ENCODE measurements at regions not wholly inside any gene's neighbourhood (a gene's known extent, or its start where the extent isn't known, plus 50 kb on each side); places are given as distances from the start of the nearest gene placed in this dataset.
"Not testable (repeated sequence)": the region's sequence is repeated elsewhere in the genome, so short reads cannot be mapped to it uniquely, and the experiment has no call there.

GRCh38 chr14:28151926-28152325, 614.7 kb upstream of the FOXG1 start:
- Histone ChIP-seq H3K4me3 (ENCODE audit: low read depth in 1 of 3, low read length in 3 of 3) (no peak overlapping the region), H3K4me1 (ENCODE audit: control insufficient read depth in 3 of 3, insufficient read depth in 2 of 3, low read depth in 1 of 3, low read length in 2 of 3) (no peaks in the 10 kb centered on the region), H3K27me3 (ENCODE audit: control insufficient read depth in 3 of 3, insufficient read depth in 3 of 3, low read length in 3 of 3) (no peaks in the 10 kb centered on the region), H3K9me3 (ENCODE audit: control insufficient read depth in 2 of 2, insufficient read depth in 1 of 2, low read depth in 1 of 2, low read length in 1 of 2) (no peaks in the 10 kb centered on the region), H3K27ac (ENCODE audit: low read depth in 1 of 3, low read length in 2 of 3) (no peak overlapping the region), H3K36me3 (ENCODE audit: control insufficient read depth in 3 of 3, insufficient read depth in 2 of 3, low read depth in 1 of 3, low read length in 3 of 3) (no peaks in the 10 kb centered on the region)
- DNase-seq (no peak), FAIRE-seq (no peak)
- WGBS, 3 donors, result 66 to 74% (median 67%) methylated on average over 3 of the region's 3 CpGs

GRCh38 chr14:28152453-28153044, 614.0 kb upstream of the FOXG1 start:
- no peaks in the 10 kb centered on the region for H3K36me3 ChIP-seq (ENCODE audit: control insufficient read depth in 3 of 3, insufficient read depth in 2 of 3, low read depth in 1 of 3, low read length in 3 of 3)
- H3K9me3 ChIP-seq (ENCODE audit: control insufficient read depth in 2 of 2, insufficient read depth in 1 of 2, low read depth in 1 of 2, low read length in 1 of 2), result no peaks in the 10 kb centered on the region
- H3K4me3 ChIP-seq (ENCODE audit: low read depth in 1 of 3, low read length in 3 of 3), result no peak overlapping the region
- no peak overlapping the region for H3K27ac ChIP-seq (ENCODE audit: low read depth in 1 of 3, low read length in 2 of 3)
- H3K4me1 ChIP-seq (ENCODE audit: control insufficient read depth in 3 of 3, insufficient read depth in 2 of 3, low read depth in 1 of 3, low read length in 2 of 3), result no peaks in the 10 kb centered on the region
- 29 to 56% (median 30%) methylated on average over 4 of the region's 4 CpGs for WGBS, 3 donors
- no peaks in the 10 kb centered on the region for H3K27me3 ChIP-seq (ENCODE audit: control insufficient read depth in 3 of 3, insufficient read depth in 3 of 3, low read length in 3 of 3)
- FAIRE-seq (no peak), DNase-seq (peak in 1 of 2 donors; percentile 9)

GRCh38 chr14:28157289-28157869, 609.2 kb upstream of the FOXG1 start:
- Histone ChIP-seq H3K36me3 (ENCODE audit: control insufficient read depth in 3 of 3, insufficient read depth in 2 of 3, low read depth in 1 of 3, low read length in 3 of 3) (no peaks in the 10 kb centered on the region), H3K27ac (ENCODE audit: low read depth in 1 of 3, low read length in 2 of 3) (no peak overlapping the region), H3K9me3 (ENCODE audit: control insufficient read depth in 2 of 2, insufficient read depth in 1 of 2, low read depth in 1 of 2, low read length in 1 of 2) (no peaks in the 10 kb centered on the region), H3K4me3 (ENCODE audit: low read depth in 1 of 3, low read length in 3 of 3) (no peak overlapping the region), H3K27me3 (ENCODE audit: control insufficient read depth in 3 of 3, insufficient read depth in 3 of 3, low read length in 3 of 3) (no peaks in the 10 kb centered on the region), H3K4me1 (ENCODE audit: control insufficient read depth in 3 of 3, insufficient read depth in 2 of 3, low read depth in 1 of 3, low read length in 2 of 3) (no peaks in the 10 kb centered on the region)
- DNase-seq, result no peak
- WGBS, 3 donors, result 85 to 87% (median 86%) methylated on average over 14 of the region's 14 CpGs
- FAIRE-seq, result no peak

GRCh38 chr14:28157887-28158791, 608.4 kb upstream of the FOXG1 start:
- WGBS, 3 donors, result 84 to 88% (median 85%) methylated on average over 24 to 26 of the region's 26 CpGs
- no peak overlapping the region for H3K27ac ChIP-seq (ENCODE audit: low read depth in 1 of 3, low read length in 2 of 3)
- H3K36me3 ChIP-seq (ENCODE audit: control insufficient read depth in 3 of 3, insufficient read depth in 2 of 3, low read depth in 1 of 3, low read length in 3 of 3), result no peaks in the 10 kb centered on the region
- H3K27me3 ChIP-seq (ENCODE audit: control insufficient read depth in 3 of 3, insufficient read depth in 3 of 3, low read length in 3 of 3), result no peaks in the 10 kb centered on the region
- no peaks in the 10 kb centered on the region for H3K9me3 ChIP-seq (ENCODE audit: control insufficient read depth in 2 of 2, insufficient read depth in 1 of 2, low read depth in 1 of 2, low read length in 1 of 2)
- DNase-seq (no peak), FAIRE-seq (no peak)
- no peaks in the 10 kb centered on the region for H3K4me1 ChIP-seq (ENCODE audit: control insufficient read depth in 3 of 3, insufficient read depth in 2 of 3, low read depth in 1 of 3, low read length in 2 of 3)
- no peak overlapping the region for H3K4me3 ChIP-seq (ENCODE audit: low read depth in 1 of 3, low read length in 3 of 3)

- Histone ChIP-seq H3K36me3 (ENCODE audit: control insufficient read depth in 3 of 3, insufficient read depth in 2 of 3, low read depth in 1 of 3, low read length in 3 of 3) (no peaks in the 10 kb centered on the region), H3K27ac (ENCODE audit: low read depth in 1 of 3, low read length in 2 of 3) (no peak overlapping the region), H3K27me3 (ENCODE audit: control insufficient read depth in 3 of 3, insufficient read depth in 3 of 3, low read length in 3 of 3) (no peaks in the 10 kb centered on the region), H3K4me3 (ENCODE audit: low read depth in 1 of 3, low read length in 3 of 3) (no peak overlapping the region), H3K9me3 (ENCODE audit: control insufficient read depth in 2 of 2, insufficient read depth in 1 of 2, low read depth in 1 of 2, low read length in 1 of 2) (no peaks in the 10 kb centered on the region), H3K4me1 (ENCODE audit: control insufficient read depth in 3 of 3, insufficient read depth in 2 of 3, low read depth in 1 of 3, low read length in 2 of 3) (no peaks in the 10 kb centered on the region)
- no peak for FAIRE-seq
- WGBS, 3 donors, result 79 to 94% (median 86%) methylated on average over 2 of the region's 2 CpGs
- DNase-seq, result no peak
Measured at GRCh38 chr14:28161040-28161439, 605.5 kb upstream of the FOXG1 start.

GRCh38 chr14:28163233-28163632, 603.4 kb upstream of the FOXG1 start:
- DNase-seq (no peak), FAIRE-seq (no peak)
- H3K27ac ChIP-seq (ENCODE audit: low read depth in 1 of 3, low read length in 2 of 3), result no peak overlapping the region
- WGBS, 3 donors, result 67 to 74% (median 73%) methylated on average over 2 of the region's 2 CpGs
- no peak overlapping the region for H3K4me3 ChIP-seq (ENCODE audit: low read depth in 1 of 3, low read length in 3 of 3)
- no peaks in the 10 kb centered on the region for H3K4me1 ChIP-seq (ENCODE audit: control insufficient read depth in 3 of 3, insufficient read depth in 2 of 3, low read depth in 1 of 3, low read length in 2 of 3)
- H3K27me3 ChIP-seq (ENCODE audit: control insufficient read depth in 3 of 3, insufficient read depth in 3 of 3, low read length in 3 of 3), result no peaks in the 10 kb centered on the region
- no peaks in the 10 kb centered on the region for H3K9me3 ChIP-seq (ENCODE audit: control insufficient read depth in 2 of 2, insufficient read depth in 1 of 2, low read depth in 1 of 2, low read length in 1 of 2)
- H3K36me3 ChIP-seq (ENCODE audit: control insufficient read depth in 3 of 3, insufficient read depth in 2 of 3, low read depth in 1 of 3, low read length in 3 of 3), result no peaks in the 10 kb centered on the region

- no peaks in the 10 kb centered on the region for H3K4me1 ChIP-seq (ENCODE audit: control insufficient read depth in 3 of 3, insufficient read depth in 2 of 3, low read depth in 1 of 3, low read length in 2 of 3)
- no peak for DNase-seq
- no peaks in the 10 kb centered on the region for H3K27me3 ChIP-seq (ENCODE audit: control insufficient read depth in 3 of 3, insufficient read depth in 3 of 3, low read length in 3 of 3)
- H3K4me3 ChIP-seq (ENCODE audit: low read depth in 1 of 3, low read length in 3 of 3), result no peak overlapping the region
- FAIRE-seq, result no peak
- no peaks in the 10 kb centered on the region for H3K36me3 ChIP-seq (ENCODE audit: control insufficient read depth in 3 of 3, insufficient read depth in 2 of 3, low read depth in 1 of 3, low read length in 3 of 3)
- H3K9me3 ChIP-seq (ENCODE audit: control insufficient read depth in 2 of 2, insufficient read depth in 1 of 2, low read depth in 1 of 2, low read length in 1 of 2), result peaks cover 0 to 3% of the 10 kb centered on the region in 2 donors
- 79 to 84% (median 80%) methylated on average over 2 of the region's 2 CpGs for WGBS, 3 donors
- H3K27ac ChIP-seq (ENCODE audit: low read depth in 1 of 3, low read length in 2 of 3), result no peak overlapping the region
Measured at GRCh38 chr14:28163897-28164296, 602.7 kb upstream of the FOXG1 start.

GRCh38 chr14:28187902-28188830, 578.4 kb upstream of the FOXG1 start:
- WGBS, 3 donors, result 89% methylated on average over 28 to 29 of the region's 29 CpGs
- not testable (repeated sequence) for H3K4me1 ChIP-seq (ENCODE audit: control insufficient read depth in 3 of 3, insufficient read depth in 2 of 3, low read depth in 1 of 3, low read length in 2 of 3); FAIRE-seq; H3K36me3 ChIP-seq (ENCODE audit: control insufficient read depth in 3 of 3, insufficient read depth in 2 of 3, low read depth in 1 of 3, low read length in 3 of 3); H3K9me3 ChIP-seq (ENCODE audit: control insufficient read depth in 2 of 2, insufficient read depth in 1 of 2, low read depth in 1 of 2, low read length in 1 of 2); DNase-seq; H3K4me3 ChIP-seq (ENCODE audit: low read depth in 1 of 3, low read length in 3 of 3); H3K27ac ChIP-seq (ENCODE audit: low read depth in 1 of 3, low read length in 2 of 3); H3K27me3 ChIP-seq (ENCODE audit: control insufficient read depth in 3 of 3, insufficient read depth in 3 of 3, low read length in 3 of 3)
